ENCODE measurements at regions not wholly inside any gene's neighbourhood (a gene's known extent, or its start where the extent isn't known, plus 50 kb on each side); places are given as distances from the start of the nearest gene placed in this dataset.

DNA sequence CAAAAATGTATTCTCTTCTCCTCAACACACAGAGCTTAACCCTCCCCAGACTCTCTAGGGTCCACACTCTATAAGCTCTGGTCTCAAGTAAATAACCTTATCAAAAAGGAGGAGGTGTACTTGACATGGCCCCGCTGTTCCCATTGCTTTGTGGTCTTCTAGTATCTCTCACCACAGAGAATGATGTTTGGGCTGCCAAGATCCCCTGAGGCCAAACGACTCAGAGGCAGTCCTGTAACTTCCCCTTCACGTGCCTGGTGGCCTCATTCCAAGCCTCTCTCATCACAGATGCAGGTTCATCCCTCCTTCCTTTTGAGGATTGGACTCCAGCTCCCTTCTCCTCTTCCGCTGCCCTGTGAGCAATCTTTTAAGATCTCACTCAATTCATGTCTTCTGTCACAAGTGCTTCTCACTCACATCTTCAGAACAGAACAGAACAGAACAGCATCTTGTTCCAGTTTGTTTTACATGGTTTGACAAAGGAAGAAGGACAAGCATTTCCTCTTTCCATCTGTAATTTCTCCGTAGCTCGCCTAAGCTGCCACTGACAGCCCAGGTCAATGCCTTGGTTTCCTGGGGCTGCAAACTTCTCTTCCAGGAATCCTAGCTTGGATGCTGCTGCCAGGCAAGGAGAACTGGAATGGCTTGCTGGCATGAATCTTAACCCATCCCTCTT lies 541.5 kb downstream of the CD83 start:
- no peak overlapping the region for H2AFZ ChIP-seq (ENCODE audit: low read depth, low read length)
- H3K4me2 ChIP-seq (ENCODE audit: low read length), result no peak overlapping the region
- no peaks in the 10 kb centered on the region for H4K20me1 ChIP-seq (ENCODE audit: insufficient read depth)
- no peak overlapping the region for H3K4me3 ChIP-seq (ENCODE audit: low read length)
- no peak overlapping the region for H3K27ac ChIP-seq (ENCODE audit: low read length)
- no peaks in the 10 kb centered on the region for H3K36me3 ChIP-seq (ENCODE audit: insufficient read depth, low read length)
- H3K9me2 ChIP-seq (ENCODE audit: insufficient read depth, low read length), result no peaks in the 10 kb centered on the region
- TF ChIP-seq SMC3 (conservative IDR thresholded peaks at IDR 0.05; ENCODE audit: poor library complexity), result no peak
- TF ChIP-seq RAD21 (conservative IDR thresholded peaks at IDR 0.05), result no peak
- TF ChIP-seq CTCF (IDR thresholded peaks at IDR 0.05; ENCODE audit: poor library complexity, severe bottlenecking), result no peak
- TF ChIP-seq MXI1 (conservative IDR thresholded peaks at IDR 0.05; ENCODE audit: poor library complexity, severe bottlenecking), result no peak
- no peak for TF ChIP-seq TAF1 (IDR thresholded peaks at IDR 0.05; ENCODE audit: low read depth)
- TF ChIP-seq, protein P1, sequence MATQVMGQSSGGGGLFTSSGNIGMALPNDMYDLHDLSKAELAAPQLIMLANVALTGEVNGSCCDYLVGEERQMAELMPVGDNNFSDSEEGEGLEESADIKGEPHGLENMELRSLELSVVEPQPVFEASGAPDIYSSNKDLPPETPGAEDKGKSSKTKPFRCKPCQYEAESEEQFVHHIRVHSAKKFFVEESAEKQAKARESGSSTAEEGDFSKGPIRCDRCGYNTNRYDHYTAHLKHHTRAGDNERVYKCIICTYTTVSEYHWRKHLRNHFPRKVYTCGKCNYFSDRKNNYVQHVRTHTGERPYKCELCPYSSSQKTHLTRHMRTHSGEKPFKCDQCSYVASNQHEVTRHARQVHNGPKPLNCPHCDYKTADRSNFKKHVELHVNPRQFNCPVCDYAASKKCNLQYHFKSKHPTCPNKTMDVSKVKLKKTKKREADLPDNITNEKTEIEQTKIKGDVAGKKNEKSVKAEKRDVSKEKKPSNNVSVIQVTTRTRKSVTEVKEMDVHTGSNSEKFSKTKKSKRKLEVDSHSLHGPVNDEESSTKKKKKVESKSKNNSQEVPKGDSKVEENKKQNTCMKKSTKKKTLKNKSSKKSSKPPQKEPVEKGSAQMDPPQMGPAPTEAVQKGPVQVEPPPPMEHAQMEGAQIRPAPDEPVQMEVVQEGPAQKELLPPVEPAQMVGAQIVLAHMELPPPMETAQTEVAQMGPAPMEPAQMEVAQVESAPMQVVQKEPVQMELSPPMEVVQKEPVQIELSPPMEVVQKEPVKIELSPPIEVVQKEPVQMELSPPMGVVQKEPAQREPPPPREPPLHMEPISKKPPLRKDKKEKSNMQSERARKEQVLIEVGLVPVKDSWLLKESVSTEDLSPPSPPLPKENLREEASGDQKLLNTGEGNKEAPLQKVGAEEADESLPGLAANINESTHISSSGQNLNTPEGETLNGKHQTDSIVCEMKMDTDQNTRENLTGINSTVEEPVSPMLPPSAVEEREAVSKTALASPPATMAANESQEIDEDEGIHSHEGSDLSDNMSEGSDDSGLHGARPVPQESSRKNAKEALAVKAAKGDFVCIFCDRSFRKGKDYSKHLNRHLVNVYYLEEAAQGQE (IDR thresholded peaks at IDR 0.05; ENCODE audit: borderline replicate concordance), result no peak
- TF ChIP-seq POLR2AphosphoS5 (IDR thresholded peaks at IDR 0.05), result no peak
- TF ChIP-seq EZH2 (IDR thresholded peaks at IDR 0.05; ENCODE audit: borderline replicate concordance, insufficient read depth, low read length, poor library complexity, severe bottlenecking), result no peak
- no peak for TF ChIP-seq EP300 (conservative IDR thresholded peaks at IDR 0.05; ENCODE audit: poor library complexity, severe bottlenecking)
- no peaks in the 10 kb centered on the region for H3K79me2 ChIP-seq (replicated peaks; ENCODE audit: insufficient read depth, low read length)
- H3F3A ChIP-seq (ENCODE audit: insufficient read depth, low read length, poor library complexity, severe bottlenecking), result no peaks in the 10 kb centered on the region
- H3K9ac ChIP-seq (ENCODE audit: low read length), result no peak overlapping the region
- H3K9me3 ChIP-seq (ENCODE audit: low read length), result no peaks in the 10 kb centered on the region
- H3K27me3 ChIP-seq (ENCODE audit: insufficient read depth, low read depth, low read length), result no peaks in the 10 kb centered on the region

DNA sequence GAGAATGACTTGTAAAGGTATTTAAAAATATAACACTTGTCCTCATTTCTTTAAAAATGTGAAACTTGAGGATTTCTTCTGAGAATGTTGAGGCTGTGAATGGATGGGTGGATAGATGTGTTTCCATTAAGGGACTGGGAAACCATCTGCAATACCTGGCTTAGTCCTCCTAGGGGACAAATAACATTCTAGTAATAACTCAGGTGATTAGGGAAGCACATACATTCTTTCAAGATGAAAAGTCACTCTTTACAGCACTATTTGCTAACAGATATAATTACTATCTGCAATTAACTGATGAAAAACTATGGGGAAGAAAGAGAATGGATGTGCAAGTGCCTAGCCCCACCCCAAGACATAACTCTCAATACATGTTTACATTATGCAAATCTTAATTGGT lies 542.3 kb downstream of the CD83 start:
- Histone ChIP-seq H3K4me3 (ENCODE audit: low read length) (no peak overlapping the region), H3K9me2 (ENCODE audit: insufficient read depth, low read length) (no peaks in the 10 kb centered on the region), H3K9me3 (ENCODE audit: low read length) (no peaks in the 10 kb centered on the region), H3K36me3 (ENCODE audit: insufficient read depth, low read length) (no peaks in the 10 kb centered on the region), H3K79me2 (replicated peaks; ENCODE audit: insufficient read depth, low read length) (no peaks in the 10 kb centered on the region), H3K27me3 (ENCODE audit: insufficient read depth, low read depth, low read length) (no peaks in the 10 kb centered on the region), H3K4me2 (ENCODE audit: low read length) (no peak overlapping the region), H2AFZ (ENCODE audit: low read depth, low read length) (no peak overlapping the region), H3K27ac (ENCODE audit: low read length) (no peak overlapping the region), H3F3A (ENCODE audit: insufficient read depth, low read length, poor library complexity, severe bottlenecking) (no peaks in the 10 kb centered on the region), H4K20me1 (ENCODE audit: insufficient read depth) (no peaks in the 10 kb centered on the region), H3K9ac (ENCODE audit: low read length) (no peak overlapping the region)
- no peak for TF ChIP-seq RAD21 (conservative IDR thresholded peaks at IDR 0.05)
- TF ChIP-seq EZH2 (IDR thresholded peaks at IDR 0.05; ENCODE audit: borderline replicate concordance, insufficient read depth, low read length, poor library complexity, severe bottlenecking), result no peak
- TF ChIP-seq MXI1 (conservative IDR thresholded peaks at IDR 0.05; ENCODE audit: poor library complexity, severe bottlenecking), result no peak
- TF ChIP-seq, protein P1 (IDR thresholded peaks at IDR 0.05; ENCODE audit: borderline replicate concordance), result no peak
- TF ChIP-seq CTCF (IDR thresholded peaks at IDR 0.05; ENCODE audit: poor library complexity, severe bottlenecking), result no peak
- no peak for TF ChIP-seq TAF1 (IDR thresholded peaks at IDR 0.05; ENCODE audit: low read depth)
- no peak for TF ChIP-seq POLR2AphosphoS5 (IDR thresholded peaks at IDR 0.05)
- no peak for TF ChIP-seq EP300 (conservative IDR thresholded peaks at IDR 0.05; ENCODE audit: poor library complexity, severe bottlenecking)
- TF ChIP-seq SMC3 (conservative IDR thresholded peaks at IDR 0.05; ENCODE audit: poor library complexity), result no peak
